GM21447 (cell line): ENCODE measurements at regions not wholly inside any gene's neighbourhood (a gene's known extent, or its start where the extent isn't known, plus 50 kb on each side); places are given as distances from the start of the nearest gene placed in this dataset.
"Not testable (repeated sequence)": the region's sequence is repeated elsewhere in the genome, so short reads cannot be mapped to it uniquely, and the experiment has no call there.

Experiments
- ATAC-seq: cut with Tn5 transposase; IDR thresholded peaks from one replicate; pipeline ENCODE4 v1.9.1; 2021; ENCODE audit not compliant: unreplicated experiment

- no peak for ATAC-seq
These were observed 174.3 kb downstream of the TFAP2B start for GRCh38 chr6:50992704-50993625.

- no peak for ATAC-seq
These were observed 175.5 kb downstream of the TFAP2B start for GRCh38 chr6:50993941-50994720.

- no peak for ATAC-seq
These were observed 176.4 kb downstream of the TFAP2B start for GRCh38 chr6:50995036-50995435.

- ATAC-seq = no peak
These were observed 180.2 kb downstream of the TFAP2B start for GRCh38 chr6:50998905-50999304.

- no peak for ATAC-seq
These were observed 182.7 kb downstream of the TFAP2B start for GRCh38 chr6:51001399-51001798.

- ATAC-seq = no peak
These were observed 185.7 kb downstream of the TFAP2B start for GRCh38 chr6:51004380-51004779.

GRCh38 chr6:51005779-51006178 lies 187.1 kb downstream of the TFAP2B start:
- ATAC-seq = no peak

- no peak for ATAC-seq
These were observed 188.6 kb downstream of the TFAP2B start for GRCh38 chr6:51007237-51007636.

- ATAC-seq = not testable (repeated sequence)
These were observed 190.0 kb downstream of the TFAP2B start for GRCh38 chr6:51008693-51009092.

- ATAC-seq = no peak
These were observed 194.7 kb downstream of the TFAP2B start for GRCh38 chr6:51013376-51013775.

GRCh38 chr6:51015394-51015793 lies 196.7 kb downstream of the TFAP2B start:
- no peak for ATAC-seq

- ATAC-seq = no peak
These were observed 197.8 kb downstream of the TFAP2B start for GRCh38 chr6:51016489-51016888.

GRCh38 chr6:51019806-51020205 lies 201.1 kb downstream of the TFAP2B start:
- no peak for ATAC-seq

GRCh38 chr6:51021171-51021570 lies 202.5 kb downstream of the TFAP2B start:
- ATAC-seq = no peak

GRCh38 chr6:51024126-51024525 lies 205.5 kb downstream of the TFAP2B start:
- ATAC-seq = no peak

GRCh38 chr6:51025082-51025777 lies 206.6 kb downstream of the TFAP2B start:
- no peak for ATAC-seq

GRCh38 chr6:51027283-51028065 lies 208.8 kb downstream of the TFAP2B start:
- ATAC-seq = no peak

- ATAC-seq = no peak
These were observed 209.6 kb downstream of the TFAP2B start for GRCh38 chr6:51028276-51028675.

GRCh38 chr6:51029561-51029960 lies 210.9 kb downstream of the TFAP2B start:
- no peak for ATAC-seq

GRCh38 chr6:51045548-51045947 lies 226.9 kb downstream of the TFAP2B start:
- no peak for ATAC-seq
